Erythroblast (primary cell): ENCODE measurements at regions not wholly inside any gene's neighbourhood (a gene's known extent, or its start where the extent isn't known, plus 50 kb on each side); places are given as distances from the start of the nearest gene placed in this dataset.

Source experiments
- GATA1 ChIP-seq: IDR thresholded peaks from 2 replicates; pipeline ENCODE4 v1.6.1; 2011; ENCODE audit warnings: low read depth, mild to moderate bottlenecking, control low read depth, low read length, moderate library complexity
- POLR2A ChIP-seq: IDR thresholded peaks from 2 replicates; pipeline ENCODE4 v1.6.1; 2011; ENCODE audit warnings: mild to moderate bottlenecking, low read length

DNA sequence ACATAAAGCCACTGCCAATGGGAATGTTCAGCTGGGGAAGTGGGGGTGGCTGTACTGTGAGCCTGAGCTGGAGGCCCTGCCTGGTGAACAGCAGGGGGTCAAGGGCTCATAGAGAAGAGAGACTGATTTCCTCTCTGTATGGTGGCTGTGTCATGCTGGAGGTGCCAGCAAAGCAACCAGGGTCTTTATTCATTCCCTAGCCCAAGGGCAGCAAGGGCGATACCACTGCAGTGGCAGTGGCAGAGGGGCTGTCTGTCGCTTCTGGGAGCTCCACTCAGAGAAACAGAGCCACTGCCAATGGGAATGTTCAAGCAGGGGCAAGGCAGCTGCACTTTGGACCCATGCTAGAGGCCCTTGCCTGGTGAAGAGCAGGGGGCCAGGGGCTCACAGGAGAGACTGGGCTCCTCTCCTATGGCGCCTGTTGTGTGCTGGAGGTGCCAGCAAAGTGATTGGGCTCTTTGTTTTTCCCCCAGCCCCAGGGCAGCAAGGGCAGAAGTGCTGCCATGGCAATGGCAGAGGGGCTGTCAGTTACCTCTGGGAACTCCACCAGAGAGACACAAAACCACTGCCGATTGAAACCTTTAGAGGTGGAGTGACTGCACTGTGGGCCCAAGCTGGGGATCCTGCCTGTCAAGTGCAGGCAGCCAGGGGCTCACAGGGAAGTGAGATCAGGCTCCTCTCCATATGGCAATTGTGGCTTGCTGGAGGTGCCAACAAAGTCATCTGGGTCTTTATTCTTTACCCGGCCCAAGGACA is 545.1 kb downstream of the SH2D4B start:
- no peak for TF ChIP-seq POLR2A
- TF ChIP-seq GATA1 = no peak
